ENCODE measurements at regions not wholly inside any gene's neighbourhood (a gene's known extent, or its start where the extent isn't known, plus 50 kb on each side); places are given as distances from the start of the nearest gene placed in this dataset.

DNA sequence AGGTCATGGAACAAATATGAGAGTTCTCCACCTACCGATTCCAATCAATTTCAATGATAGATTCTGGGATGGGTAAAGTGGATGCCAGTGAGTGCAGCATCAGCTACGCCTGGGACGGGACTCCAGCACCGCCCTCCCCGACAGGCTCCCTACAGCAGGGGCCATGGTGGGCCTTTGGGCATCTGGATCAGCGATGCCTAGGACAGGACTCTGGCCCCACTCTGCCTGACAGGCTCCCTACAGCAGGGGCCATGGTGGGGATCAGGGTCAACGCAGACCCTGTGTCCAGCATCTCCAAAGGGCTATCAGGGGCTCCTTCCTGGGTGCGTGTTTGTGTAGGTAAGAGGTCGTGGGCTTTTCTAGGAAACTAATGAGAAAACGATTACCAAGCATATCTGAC is 111.2 kb upstream of the TCERG1L start:
- DNase-seq (ENCODE audit: extremely low read depth in 1 of 11, low read depth in 9 of 11, low spot score in 4 of 11) = no peak

DNA sequence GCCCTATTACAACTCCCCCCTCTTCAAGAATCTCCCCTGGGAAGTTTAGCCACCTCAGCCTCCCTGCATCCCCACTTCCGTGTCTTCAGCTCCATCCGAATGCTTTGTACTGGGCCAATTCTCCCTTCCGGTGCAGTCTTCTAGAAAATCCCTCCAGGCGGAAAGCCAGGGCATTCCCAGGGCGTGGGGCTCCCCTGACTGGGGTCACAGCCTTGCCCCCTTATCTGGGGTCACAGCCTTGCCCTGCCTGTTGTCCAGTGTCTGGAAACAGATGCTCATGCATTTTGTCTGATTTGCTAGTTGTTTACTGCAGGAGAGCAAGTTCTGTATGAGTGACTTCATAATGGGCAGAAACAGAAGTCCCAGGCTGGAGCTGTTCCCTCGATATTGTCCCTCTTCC is 112.5 kb upstream of the TCERG1L start:
- no peak for DNase-seq (ENCODE audit: extremely low read depth in 1 of 11, low read depth in 9 of 11, low spot score in 4 of 11)

DNA sequence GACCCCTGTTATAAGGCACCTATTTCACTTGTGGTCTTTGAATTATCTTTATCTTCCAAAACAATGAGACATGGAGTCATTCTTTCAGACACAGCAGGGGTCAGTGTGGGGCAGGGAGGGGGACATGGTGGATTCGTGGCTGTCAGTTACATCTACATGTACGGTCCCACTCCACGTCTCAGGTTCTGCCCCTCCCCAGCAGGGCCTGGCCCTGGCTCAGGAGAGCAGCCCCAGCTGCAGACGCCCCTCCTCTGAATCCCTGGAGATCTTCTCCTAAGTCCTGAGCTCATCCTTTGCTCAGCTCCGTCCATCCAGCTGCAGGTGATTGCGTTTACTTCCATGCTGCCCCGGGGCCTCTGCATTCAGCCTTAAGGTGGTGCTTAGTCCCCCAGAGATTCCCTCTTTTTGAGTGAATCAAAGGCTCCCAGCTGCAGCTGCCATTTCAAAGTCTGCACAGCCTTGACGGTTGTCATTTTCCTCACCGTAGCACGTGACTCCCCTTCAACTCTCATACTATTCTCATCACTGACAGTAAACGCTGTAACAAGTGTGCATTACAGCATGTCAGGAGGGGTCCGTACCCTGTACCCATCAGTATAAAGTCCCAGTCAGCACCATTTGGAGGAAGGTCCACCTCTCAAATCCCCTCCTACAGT is 113.4 kb upstream of the TCERG1L start:
- no peak for DNase-seq (ENCODE audit: extremely low read depth in 1 of 11, low read depth in 9 of 11, low spot score in 4 of 11)

DNA sequence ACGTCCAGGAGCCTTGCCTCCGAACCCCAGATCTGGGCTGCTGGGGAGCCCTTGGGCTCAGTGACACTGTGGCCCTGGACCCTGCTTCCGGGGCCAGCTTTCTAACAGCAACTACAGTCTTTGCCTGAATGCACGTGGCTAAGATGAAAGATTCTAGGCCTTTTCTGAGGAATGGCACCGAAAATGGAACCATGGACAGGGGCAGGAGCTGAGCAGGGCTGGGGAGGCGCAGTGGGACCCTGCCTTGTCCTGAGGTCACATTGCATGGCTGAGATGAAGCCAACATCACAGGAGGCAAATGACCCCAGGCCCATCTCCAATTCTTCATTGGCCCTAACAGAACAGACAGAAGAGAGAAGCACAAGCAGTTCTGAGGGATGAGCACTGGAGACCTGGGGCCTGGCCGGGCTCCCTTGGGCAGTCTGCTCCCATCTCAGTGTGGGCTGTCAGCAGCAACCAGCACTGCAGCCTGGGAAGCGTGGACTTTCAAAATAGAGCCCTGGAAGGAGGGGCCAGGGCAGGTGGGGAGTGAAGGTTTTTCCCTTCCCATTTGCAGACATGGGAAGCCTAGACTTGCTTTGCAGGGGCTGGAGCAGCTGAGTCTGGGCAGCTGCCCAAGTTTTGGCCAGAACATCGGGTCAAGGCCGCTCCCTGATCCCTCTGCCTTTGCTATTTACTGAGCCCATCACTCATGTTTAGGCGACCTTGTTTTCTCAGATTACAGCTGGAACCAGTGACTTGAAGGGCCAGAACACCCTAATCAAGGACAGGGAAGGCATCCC is 114.4 kb upstream of the TCERG1L start:
- peak in 3 of 11 donors; percentile 43 to 56 (median 56) for DNase-seq (ENCODE audit: extremely low read depth in 1 of 11, low read depth in 9 of 11, low spot score in 4 of 11)

DNA sequence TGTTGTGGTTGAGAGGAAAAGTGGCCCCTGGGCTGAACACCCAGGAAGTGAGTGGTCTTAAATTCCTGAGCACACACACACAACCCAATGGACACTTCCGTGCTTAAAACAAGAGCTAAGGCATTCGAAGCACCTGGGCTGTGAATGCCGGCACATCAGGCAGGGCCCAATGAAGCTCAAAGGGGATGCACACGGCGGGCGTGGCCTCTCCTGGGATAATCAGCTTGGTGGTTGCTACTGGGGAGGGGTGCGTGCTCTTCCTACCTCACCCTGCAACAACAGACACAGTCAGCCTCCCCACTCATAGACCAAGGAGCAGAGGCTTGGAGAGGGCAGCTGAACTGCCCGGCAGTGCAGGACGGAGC is 115.0 kb upstream of the TCERG1L start:
- DNase-seq (ENCODE audit: extremely low read depth in 1 of 11, low read depth in 9 of 11, low spot score in 4 of 11) = no peak

DNA sequence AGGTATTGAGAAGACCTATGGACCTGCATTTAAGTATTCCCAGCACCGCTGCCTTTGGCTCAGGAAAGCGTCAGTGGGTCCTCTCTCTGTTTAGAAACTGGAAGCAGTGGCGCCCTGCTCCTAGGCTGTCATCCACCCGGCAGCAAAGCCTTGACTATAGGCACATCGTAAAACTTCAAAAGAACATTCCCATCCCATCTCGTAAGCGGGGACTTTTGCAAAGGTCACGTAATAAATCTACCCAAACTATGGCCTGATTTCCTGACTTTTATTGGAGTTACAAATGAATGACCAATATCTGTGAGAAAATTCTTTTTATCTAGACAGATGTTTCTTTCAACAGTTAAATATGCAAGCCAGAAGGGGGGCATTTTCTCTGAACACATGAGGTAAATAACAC is 115.8 kb upstream of the TCERG1L start:
- peak in 5 of 11 donors; percentile 48 to 70 (median 67) for DNase-seq (ENCODE audit: extremely low read depth in 1 of 11, low read depth in 9 of 11, low spot score in 4 of 11)

DNA sequence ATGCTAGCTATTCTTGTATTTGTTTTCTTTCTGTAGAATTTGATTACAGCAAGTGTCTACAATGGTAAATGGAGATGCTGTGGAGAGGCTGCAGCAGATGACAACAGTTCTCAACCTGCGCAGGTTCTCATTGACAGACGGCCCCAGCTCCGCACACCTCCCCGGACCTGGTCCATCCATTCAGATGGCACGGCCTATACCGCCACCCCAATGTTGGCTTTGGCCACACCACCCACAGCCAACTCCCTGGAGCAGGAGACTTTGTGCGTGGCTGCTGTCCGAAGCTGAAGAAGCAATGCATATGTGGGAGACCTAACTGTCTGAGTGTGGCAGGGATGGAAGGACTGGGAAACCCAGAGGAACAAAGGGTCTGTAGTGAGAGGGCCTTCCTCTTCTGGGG is 116.4 kb upstream of the TCERG1L start:
- no peak for DNase-seq (ENCODE audit: extremely low read depth in 1 of 11, low read depth in 9 of 11, low spot score in 4 of 11)

DNA sequence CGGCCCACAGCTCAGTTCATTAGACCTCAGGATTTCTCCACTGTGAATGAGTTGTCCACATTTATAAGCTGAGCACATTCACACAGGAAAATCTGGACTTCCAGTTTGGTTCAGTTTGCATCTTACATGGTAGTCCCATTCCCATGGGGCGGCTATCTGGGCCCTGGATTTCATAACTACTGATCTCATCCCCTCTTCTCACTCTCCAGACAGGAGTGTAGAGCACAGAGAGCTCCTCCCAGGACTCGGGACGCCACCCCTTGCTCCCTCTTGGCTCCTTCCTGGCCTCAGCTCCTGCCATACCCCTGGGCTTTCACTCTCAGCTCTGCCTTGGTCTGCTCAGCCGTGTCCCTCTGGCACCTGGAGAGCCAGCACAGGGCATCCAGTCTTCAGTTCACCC is 117.6 kb upstream of the TCERG1L start:
- DNase-seq (ENCODE audit: extremely low read depth in 1 of 11, low read depth in 9 of 11, low spot score in 4 of 11) = no peak

DNA sequence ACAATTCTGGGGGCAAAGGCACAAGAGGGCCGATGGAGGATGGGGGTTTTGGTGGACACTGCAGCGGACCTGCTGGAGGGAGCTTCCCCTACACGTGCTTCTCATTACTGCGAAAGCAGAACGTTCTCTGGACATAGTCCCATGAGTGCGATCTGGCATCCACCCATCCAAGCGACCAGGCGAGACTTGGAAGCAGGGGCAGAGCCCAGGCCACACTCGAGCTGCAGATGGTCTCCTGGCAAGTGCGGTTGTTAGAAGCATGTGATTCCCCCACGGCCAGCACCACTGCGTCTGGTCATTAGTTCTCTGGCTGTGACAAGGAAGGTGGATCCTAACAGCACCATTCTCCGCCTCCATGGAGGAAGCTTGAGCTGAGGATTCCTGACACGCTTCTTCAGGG is 118.4 kb upstream of the TCERG1L start:
- no peak for DNase-seq (ENCODE audit: extremely low read depth in 1 of 11, low read depth in 9 of 11, low spot score in 4 of 11)

DNA sequence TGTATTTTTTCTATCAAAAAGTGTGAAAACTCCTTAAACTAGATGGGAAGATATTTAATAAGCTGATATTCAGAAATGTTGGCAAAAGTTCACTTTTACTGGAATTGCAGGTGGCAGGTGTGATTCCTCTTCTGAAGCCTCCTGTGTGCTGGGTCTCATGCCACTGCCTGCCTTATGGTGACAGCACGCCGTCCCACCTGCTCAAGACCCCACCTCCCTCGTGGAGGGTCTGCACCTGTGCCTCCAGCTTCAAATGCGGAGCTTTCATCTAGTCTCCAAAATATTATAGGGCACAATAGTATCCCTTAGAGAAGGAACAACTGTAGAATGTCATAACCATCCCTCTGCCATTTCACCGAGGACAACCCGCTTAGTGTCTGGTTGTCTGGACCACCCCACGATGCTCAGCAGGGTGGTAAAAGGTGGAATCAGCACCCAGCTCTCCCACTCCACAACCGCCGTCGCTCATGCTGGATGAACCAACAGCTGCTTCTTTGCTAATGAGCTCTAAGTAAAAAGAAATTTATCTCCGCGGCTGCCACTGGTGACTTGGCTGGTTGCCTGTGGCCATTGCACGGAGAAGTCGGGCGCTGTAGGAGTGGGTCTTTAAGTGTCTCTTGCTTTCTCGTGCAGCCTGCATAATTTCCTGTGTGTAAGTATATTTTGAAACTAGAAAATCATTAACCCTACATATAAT is 119.3 kb upstream of the TCERG1L start:
- no peak for DNase-seq (ENCODE audit: extremely low read depth in 1 of 11, low read depth in 9 of 11, low spot score in 4 of 11)

DNA sequence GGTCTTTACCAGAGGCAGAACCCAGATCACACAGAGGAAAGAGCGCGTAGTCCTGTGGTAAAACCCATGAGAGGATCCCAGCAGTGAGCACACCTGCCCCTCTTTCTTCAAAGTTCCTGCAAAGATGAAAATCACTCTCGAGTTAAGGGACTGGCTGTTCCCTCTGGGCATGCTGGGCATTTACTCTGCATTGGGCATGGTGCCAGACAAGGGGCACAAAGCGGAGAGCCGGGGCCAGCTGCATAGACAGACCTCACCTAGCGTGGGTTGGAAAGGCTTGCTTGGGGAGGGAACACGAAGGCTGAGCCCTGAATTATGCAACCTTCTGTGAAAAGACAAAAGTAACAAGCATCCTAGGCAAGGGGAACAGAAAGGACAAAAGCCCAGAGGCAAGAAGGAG is 120.0 kb upstream of the TCERG1L start:
- DNase-seq (ENCODE audit: extremely low read depth in 1 of 11, low read depth in 9 of 11, low spot score in 4 of 11) = peak in 1 of 11 donors; percentile 30

DNA sequence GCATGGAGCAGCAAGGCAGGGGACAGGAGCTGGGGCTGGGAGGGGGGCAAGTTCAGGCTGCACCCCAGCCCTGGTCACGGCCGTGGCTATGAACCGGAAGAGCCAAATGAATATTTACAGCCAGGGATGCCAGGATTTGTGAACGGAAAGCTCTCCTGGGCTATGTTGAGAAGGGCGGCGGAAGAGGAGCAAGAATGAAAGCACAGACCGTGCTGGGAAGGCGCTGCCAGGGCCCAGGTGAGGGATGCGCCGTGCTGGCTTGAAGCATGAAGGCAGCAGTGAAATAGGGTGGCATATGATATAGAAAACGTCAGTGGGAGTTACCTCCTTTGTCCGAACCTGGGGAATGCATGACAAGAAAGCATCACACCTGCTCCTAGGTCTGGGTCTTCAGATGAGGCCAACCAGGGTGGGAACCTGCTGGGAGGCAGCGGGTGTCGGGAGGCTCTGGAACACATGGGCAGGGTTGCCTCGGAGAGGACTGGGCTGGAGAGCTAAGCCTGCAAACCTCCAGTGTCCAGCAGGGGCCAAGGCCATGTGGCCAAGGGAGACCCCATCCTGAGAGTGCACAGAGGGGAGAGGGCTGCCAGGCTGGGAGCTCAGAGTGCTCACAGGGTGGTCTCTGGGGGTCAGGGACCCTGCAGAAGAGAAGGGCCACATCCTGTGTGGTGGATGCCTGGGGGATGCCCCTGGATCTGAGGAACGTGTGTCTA is 120.6 kb upstream of the TCERG1L start:
- DNase-seq (ENCODE audit: extremely low read depth in 1 of 11, low read depth in 9 of 11, low spot score in 4 of 11) = no peak

DNA sequence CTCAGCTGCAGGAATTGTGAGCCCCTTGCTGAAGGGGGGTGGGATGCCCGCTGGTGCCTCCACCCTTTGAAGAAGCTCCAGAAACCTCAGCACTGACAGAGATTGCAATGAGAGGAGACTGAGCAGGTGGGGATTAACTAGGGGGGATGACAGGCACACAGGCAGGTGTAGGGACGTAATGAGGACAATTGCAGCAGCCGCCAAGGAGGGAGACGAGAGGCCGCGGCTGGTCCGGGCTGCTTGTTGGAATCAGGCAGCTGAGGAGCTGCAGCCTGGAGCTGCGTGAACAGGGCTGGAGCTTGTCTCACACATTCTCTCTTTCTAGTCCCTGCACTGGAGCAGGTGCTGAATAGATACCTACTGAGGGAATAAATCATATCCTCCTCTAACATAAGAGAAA is 122.0 kb upstream of the TCERG1L start:
- DNase-seq (ENCODE audit: extremely low read depth in 1 of 11, low read depth in 9 of 11, low spot score in 4 of 11) = no peak

DNA sequence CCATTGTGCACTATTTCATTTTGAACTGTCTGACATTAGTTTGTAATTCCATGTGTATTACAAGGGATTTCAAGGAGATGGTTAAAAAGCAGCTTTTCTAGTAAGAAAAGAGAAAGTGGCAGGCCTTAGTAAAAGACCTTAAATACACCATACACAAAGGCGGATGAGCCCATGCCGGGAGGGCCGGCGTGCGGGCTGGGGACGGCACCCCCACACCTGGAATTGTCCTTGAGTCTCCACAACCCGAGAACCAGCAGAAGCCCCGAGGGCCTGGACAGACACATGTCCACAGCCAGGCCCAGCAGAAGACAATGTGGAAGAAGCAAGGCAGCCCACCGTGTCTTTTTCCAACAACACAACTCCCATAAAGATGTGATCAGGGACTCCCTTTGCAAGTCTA is 123.7 kb upstream of the TCERG1L start:
- no peak for DNase-seq (ENCODE audit: extremely low read depth in 1 of 11, low read depth in 9 of 11, low spot score in 4 of 11)

DNA sequence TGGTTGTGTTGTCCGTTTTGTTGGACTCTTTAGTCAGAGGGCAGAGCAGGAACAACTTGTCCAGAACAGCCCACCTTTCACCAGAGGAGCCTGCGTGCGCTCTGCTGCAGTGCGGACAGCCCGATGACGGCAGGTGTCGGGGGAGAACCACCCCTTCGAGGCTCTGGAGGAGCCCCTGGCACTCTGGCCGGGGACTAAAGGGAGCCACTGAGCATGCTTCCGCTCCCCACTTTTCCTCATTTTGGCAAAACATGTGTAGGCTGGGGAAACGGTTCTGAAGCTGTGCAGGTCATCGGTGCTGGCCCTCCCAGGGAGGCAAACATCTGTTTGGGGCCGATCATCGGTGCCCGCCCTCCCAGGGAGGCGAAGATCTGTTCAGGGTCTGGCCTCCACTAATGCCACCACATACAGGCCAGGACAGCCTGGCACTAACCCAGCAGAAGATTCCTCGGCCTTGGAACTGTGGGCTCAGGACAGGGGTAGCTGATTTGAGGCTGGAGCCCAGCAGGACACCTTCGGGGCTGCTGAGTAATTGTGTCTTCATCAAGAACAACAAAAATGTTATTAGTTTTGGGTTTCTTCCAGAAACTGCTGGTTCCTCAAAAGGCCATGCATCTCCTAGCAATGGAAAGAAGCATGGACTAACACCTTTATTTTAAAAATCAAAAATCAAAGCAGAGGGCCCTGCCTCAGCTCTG is 124.4 kb upstream of the TCERG1L start:
- peak in 2 of 11 donors; percentile 18 to 42 for DNase-seq (ENCODE audit: extremely low read depth in 1 of 11, low read depth in 9 of 11, low spot score in 4 of 11)

DNA sequence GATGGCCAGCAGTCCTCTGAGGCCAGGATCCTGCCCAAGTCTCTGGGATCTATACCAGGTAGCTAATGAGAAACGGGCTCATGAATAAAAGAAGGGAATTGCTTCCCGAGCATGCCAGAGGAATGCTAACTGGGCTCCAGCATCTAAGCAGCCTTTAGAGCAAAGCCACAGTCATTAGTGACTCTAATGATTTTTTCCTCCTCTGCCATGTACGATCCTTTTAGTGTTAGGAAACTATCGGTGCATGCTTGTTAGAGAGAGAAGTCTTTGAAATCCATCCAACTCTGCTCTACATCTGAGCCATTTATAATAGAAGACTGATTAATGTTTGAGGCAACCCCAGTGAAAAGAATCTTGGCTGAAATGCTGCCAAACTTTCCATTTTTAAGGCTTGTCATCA is 124.9 kb upstream of the TCERG1L start:
- peak in 3 of 11 donors; percentile 18 to 38 (median 31) for DNase-seq (ENCODE audit: extremely low read depth in 1 of 11, low read depth in 9 of 11, low spot score in 4 of 11)

DNA sequence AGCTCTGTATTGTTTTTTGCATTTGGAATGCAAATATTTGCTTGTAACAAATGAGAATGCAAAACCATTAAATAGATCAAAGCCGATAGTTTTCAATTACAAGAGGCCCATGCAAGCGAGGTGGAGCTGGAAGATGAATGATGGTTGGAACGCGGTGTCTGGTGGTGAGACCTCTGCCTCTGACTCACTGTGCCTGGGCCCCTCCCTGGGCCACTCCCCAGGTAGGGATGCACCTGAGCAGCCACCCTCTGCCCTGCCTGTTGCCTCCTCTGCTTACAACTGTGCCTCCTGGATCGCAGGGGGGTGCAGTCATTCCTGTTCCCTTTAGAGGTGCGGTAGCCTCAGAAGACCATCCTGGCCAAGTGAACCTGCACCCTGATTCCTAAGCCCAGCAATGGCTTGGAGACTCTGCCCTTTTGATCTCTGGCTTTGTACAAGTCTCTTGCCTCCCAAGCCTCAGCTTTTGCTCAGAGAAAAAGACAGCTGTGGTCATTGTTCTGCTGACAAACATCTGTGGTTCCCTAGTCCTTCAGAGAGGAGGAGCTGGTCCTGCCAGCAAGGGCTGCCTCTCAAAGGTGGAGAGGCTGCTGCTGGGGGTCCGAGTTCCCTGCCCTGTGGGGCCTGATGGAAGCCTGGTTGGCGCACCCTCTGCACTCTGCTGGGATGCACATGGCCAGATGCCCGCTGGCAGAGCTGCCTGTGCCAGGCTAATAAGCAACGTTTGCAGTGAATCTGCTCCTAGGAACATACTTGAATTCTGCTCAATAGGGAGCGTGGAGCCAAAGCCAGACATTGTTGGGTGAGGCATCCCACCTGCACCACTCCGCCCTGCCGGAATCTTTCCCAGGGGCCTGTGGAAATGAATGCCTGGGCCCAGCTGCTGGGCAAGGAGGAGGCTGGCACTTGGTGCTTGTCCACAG is 126.3 kb upstream of the TCERG1L start:
- DNase-seq (ENCODE audit: extremely low read depth in 1 of 11, low read depth in 9 of 11, low spot score in 4 of 11) = no peak

DNA sequence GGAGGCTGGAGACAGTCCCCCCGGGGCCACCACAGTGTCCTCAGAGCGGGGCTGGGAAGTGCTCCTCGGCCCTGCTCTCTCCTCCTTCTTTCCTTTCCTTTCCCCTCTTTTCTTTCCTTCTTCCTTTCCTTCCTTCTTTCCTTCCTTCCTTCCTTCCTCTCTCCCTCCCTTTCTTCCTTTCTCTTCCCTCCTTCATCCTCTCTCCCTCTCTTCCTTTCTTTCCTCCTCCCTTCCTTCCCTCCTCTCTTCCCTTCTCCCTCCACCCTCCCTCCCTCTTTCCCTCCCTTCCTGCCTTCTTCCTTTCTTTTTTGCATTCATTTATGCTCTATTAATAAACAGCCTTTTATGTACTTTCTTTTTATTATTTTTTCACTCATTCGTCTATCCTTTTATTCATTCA is 127.1 kb upstream of the TCERG1L start:
- DNase-seq (ENCODE audit: extremely low read depth in 1 of 11, low read depth in 9 of 11, low spot score in 4 of 11) = no peak
